Endothelial cell of umbilical vein (primary cell): ENCODE measurements at regions not wholly inside any gene's neighbourhood (a gene's known extent, or its start where the extent isn't known, plus 50 kb on each side); places are given as distances from the start of the nearest gene placed in this dataset.

ENCODE experiments used
- CTCF ChIP-seq, 2 donors: IDR thresholded peaks; 1 replicate in 1 of 2; 2 replicates in 1 of 2; pipeline ENCODE4 v1.5.1; 2011; ENCODE audit warnings: low read length in 2 of 2, mild to moderate bottlenecking in 2 of 2, moderate library complexity in 2 of 2, control low read depth in 1 of 2, inconsistent platforms in 1 of 2, low read depth in 1 of 2; ENCODE audit not compliant: insufficient read depth in 1 of 2; ENCODE audit errors: extremely low read depth in 1 of 2
- EZH2 ChIP-seq: IDR thresholded peaks from 2 replicates; pipeline ENCODE4 v1.6.1; 2012; ENCODE audit warnings: borderline replicate concordance, low read depth, mild to moderate bottlenecking, moderate library complexity, low read length, inconsistent platforms; ENCODE audit not compliant: severe bottlenecking
- FOS ChIP-seq: IDR thresholded peaks from 2 replicates; pipeline ENCODE4 v1.6.1; 2011; ENCODE audit warnings: mild to moderate bottlenecking, low read length, moderate library complexity, borderline replicate concordance; ENCODE audit not compliant: insufficient read depth
- GATA2 ChIP-seq: IDR thresholded peaks from 2 replicates; pipeline ENCODE4 v1.7.0; 2011; ENCODE audit warnings: low read depth, mild to moderate bottlenecking, moderate library complexity, mixed read lengths, low read length; ENCODE audit not compliant: insufficient read length, insufficient read depth
- JUN ChIP-seq: IDR thresholded peaks from 2 replicates; pipeline ENCODE4 v1.6.1; 2011; ENCODE audit warnings: borderline replicate concordance, low read depth; ENCODE audit not compliant: insufficient read length, insufficient read depth
- MAX ChIP-seq: IDR thresholded peaks from 2 replicates; pipeline ENCODE4 v1.6.1; 2011; ENCODE audit not compliant: insufficient read depth, insufficient read length
- MYC ChIP-seq: IDR thresholded peaks from one replicate; pipeline ENCODE4 v1.6.1; 2011; ENCODE audit warnings: mild to moderate bottlenecking, low read depth, low read length
- POLR2A ChIP-seq: IDR thresholded peaks from 2 replicates; pipeline ENCODE4 v1.6.1; 2012; ENCODE audit warnings: low read depth, mild to moderate bottlenecking, control low read depth, low read length
- POLR2AphosphoS5 ChIP-seq: IDR thresholded peaks from 2 replicates; pipeline ENCODE4 v1.6.1; 2012; ENCODE audit warnings: low read depth, mild to moderate bottlenecking, control low read depth, low read length, moderate library complexity; ENCODE audit not compliant: insufficient read depth

- TF ChIP-seq POLR2A (no peak), CTCF (IDR thresholded peaks at IDR 0.05; ENCODE audit: extremely low read depth in 1 of 2, insufficient read depth in 1 of 2, low read depth in 1 of 2, low read length in 2 of 2) (no peak), POLR2AphosphoS5 (no peak), MYC (no peak), JUN (no peak), EZH2 (no peak), MAX (no peak), GATA2 (no peak), FOS (no peak)
Measured at GRCh38 chr1:209349363-209350308, 233.9 kb upstream of the CAMK1G start.
